ENCODE measurements at regions not wholly inside any gene's neighbourhood (a gene's known extent, or its start where the extent isn't known, plus 50 kb on each side); places are given as distances from the start of the nearest gene placed in this dataset.

- DNase-seq: no peak
- no peaks in the 10 kb centered on the region for H3K4me1 ChIP-seq (ENCODE audit: low read length)
- H3K4me3 ChIP-seq (ENCODE audit: low read length): no peak overlapping the region
- H3K9me2 ChIP-seq (replicated peaks; ENCODE audit: insufficient read depth, low read length): no peaks in the 10 kb centered on the region
- H3F3A ChIP-seq (ENCODE audit: insufficient read depth, low read length): no peaks in the 10 kb centered on the region
- no peaks in the 10 kb centered on the region for H3K9me3 ChIP-seq (replicated peaks; ENCODE audit: insufficient read depth, low read length)
- H3K36me3 ChIP-seq (replicated peaks; ENCODE audit: insufficient read depth, low read length): no peaks in the 10 kb centered on the region
- no peak overlapping the region for H2AFZ ChIP-seq (ENCODE audit: low read length)
- H3K27me3 ChIP-seq (replicated peaks; ENCODE audit: insufficient read depth, low read length): no peaks in the 10 kb centered on the region
- H3K79me2 ChIP-seq (ENCODE audit: low read length): no peaks in the 10 kb centered on the region
- H3K27ac ChIP-seq (ENCODE audit: low read length): no peak overlapping the region
- no peak for TF ChIP-seq EZH2 (optimal IDR thresholded peaks at IDR 0.05; ENCODE audit: low read depth, low read length)
- no peaks in the 10 kb centered on the region for H4K20me1 ChIP-seq (ENCODE audit: insufficient read depth, low read length)
- H3K4me2 ChIP-seq (ENCODE audit: low read depth, low read length): no peak overlapping the region
- no peak overlapping the region for H3K9ac ChIP-seq (ENCODE audit: low read length)
These were observed 487.2 kb upstream of the RASGRP1 start for GRCh38 chr15:39051626-39052322.

- no peaks in the 10 kb centered on the region for H3K27me3 ChIP-seq (replicated peaks; ENCODE audit: insufficient read depth, low read length)
- no peak overlapping the region for H3K9ac ChIP-seq (ENCODE audit: low read length)
- no peak overlapping the region for H3K4me2 ChIP-seq (ENCODE audit: low read depth, low read length)
- H3K4me1 ChIP-seq (ENCODE audit: low read length): no peaks in the 10 kb centered on the region
- no peaks in the 10 kb centered on the region for H3K9me2 ChIP-seq (replicated peaks; ENCODE audit: insufficient read depth, low read length)
- no peak for DNase-seq
- no peak overlapping the region for H3K27ac ChIP-seq (ENCODE audit: low read length)
- no peak overlapping the region for H3K4me3 ChIP-seq (ENCODE audit: low read length)
- no peaks in the 10 kb centered on the region for H3F3A ChIP-seq (ENCODE audit: insufficient read depth, low read length)
- no peaks in the 10 kb centered on the region for H3K79me2 ChIP-seq (ENCODE audit: low read length)
- no peaks in the 10 kb centered on the region for H3K36me3 ChIP-seq (replicated peaks; ENCODE audit: insufficient read depth, low read length)
- H3K9me3 ChIP-seq (replicated peaks; ENCODE audit: insufficient read depth, low read length): no peaks in the 10 kb centered on the region
- TF ChIP-seq EZH2phosphoT487 (IDR thresholded peaks at IDR 0.05; ENCODE audit: low read length) (no peak), EZH2 (optimal IDR thresholded peaks at IDR 0.05; ENCODE audit: low read depth, low read length) (no peak), CTCF (IDR thresholded peaks at IDR 0.05; ENCODE audit: low read length) (no peak)
- no peak overlapping the region for H2AFZ ChIP-seq (ENCODE audit: low read length)
- H4K20me1 ChIP-seq (ENCODE audit: insufficient read depth, low read length): no peaks in the 10 kb centered on the region
These were observed 487.7 kb upstream of the RASGRP1 start for GRCh38 chr15:39052323-39052705.

- Histone ChIP-seq H3K9ac (ENCODE audit: low read length) (no peak overlapping the region), H3F3A (ENCODE audit: insufficient read depth, low read length) (no peaks in the 10 kb centered on the region), H4K20me1 (ENCODE audit: insufficient read depth, low read length) (no peaks in the 10 kb centered on the region), H3K36me3 (replicated peaks; ENCODE audit: insufficient read depth, low read length) (no peaks in the 10 kb centered on the region), H3K27me3 (replicated peaks; ENCODE audit: insufficient read depth, low read length) (no peaks in the 10 kb centered on the region), H3K9me3 (replicated peaks; ENCODE audit: insufficient read depth, low read length) (no peaks in the 10 kb centered on the region), H3K79me2 (ENCODE audit: low read length) (no peaks in the 10 kb centered on the region), H3K4me1 (ENCODE audit: low read length) (no peaks in the 10 kb centered on the region), H3K27ac (ENCODE audit: low read length) (no peak overlapping the region), H3K4me3 (ENCODE audit: low read length) (no peak overlapping the region), H2AFZ (ENCODE audit: low read length) (no peak overlapping the region), H3K9me2 (replicated peaks; ENCODE audit: insufficient read depth, low read length) (no peaks in the 10 kb centered on the region), H3K4me2 (ENCODE audit: low read depth, low read length) (no peak overlapping the region)
- no peak for DNase-seq
- no peak for TF ChIP-seq CTCF (IDR thresholded peaks at IDR 0.05; ENCODE audit: low read length)
- TF ChIP-seq EZH2 (optimal IDR thresholded peaks at IDR 0.05; ENCODE audit: low read depth, low read length): no peak
- TF ChIP-seq EZH2phosphoT487 (IDR thresholded peaks at IDR 0.05; ENCODE audit: low read length): no peak
These were observed 488.9 kb upstream of the RASGRP1 start for GRCh38 chr15:39053480-39053879.

GRCh38 chr15:39054128-39054732 lies 489.6 kb upstream of the RASGRP1 start:
- H4K20me1 ChIP-seq (ENCODE audit: insufficient read depth, low read length): no peaks in the 10 kb centered on the region
- no peak overlapping the region for H3K4me3 ChIP-seq (ENCODE audit: low read length)
- H3K27ac ChIP-seq (ENCODE audit: low read length): no peak overlapping the region
- H3K9me2 ChIP-seq (replicated peaks; ENCODE audit: insufficient read depth, low read length): no peaks in the 10 kb centered on the region
- no peak for DNase-seq
- no peak overlapping the region for H2AFZ ChIP-seq (ENCODE audit: low read length)
- no peaks in the 10 kb centered on the region for H3K4me1 ChIP-seq (ENCODE audit: low read length)
- TF ChIP-seq EZH2 (optimal IDR thresholded peaks at IDR 0.05; ENCODE audit: low read depth, low read length): no peak
- H3K4me2 ChIP-seq (ENCODE audit: low read depth, low read length): no peak overlapping the region
- H3K36me3 ChIP-seq (replicated peaks; ENCODE audit: insufficient read depth, low read length): no peaks in the 10 kb centered on the region
- H3K9me3 ChIP-seq (replicated peaks; ENCODE audit: insufficient read depth, low read length): no peaks in the 10 kb centered on the region
- H3K27me3 ChIP-seq (replicated peaks; ENCODE audit: insufficient read depth, low read length): no peaks in the 10 kb centered on the region
- H3K79me2 ChIP-seq (ENCODE audit: low read length): no peaks in the 10 kb centered on the region
- no peak overlapping the region for H3K9ac ChIP-seq (ENCODE audit: low read length)
- no peaks in the 10 kb centered on the region for H3F3A ChIP-seq (ENCODE audit: insufficient read depth, low read length)

Data from MM.1S (cell line).